Left ventricle myocardium inferior (tissue), 1 donor: ENCODE measurements at regions not wholly inside any gene's neighbourhood (a gene's known extent, or its start where the extent isn't known, plus 50 kb on each side); places are given as distances from the start of the nearest gene placed in this dataset.

Source experiments
- DNase-seq: peaks from one replicate; pipeline ENCODE4 v3.0.0-alpha.2; 2020
- H3K27ac ChIP-seq: fragments of 200-600 bp; replicated peaks from 2 replicates; pipeline ENCODE4 v1.8.0; 2021
- H3K27me3 ChIP-seq: fragments of 200-600 bp; 2 replicates; pipeline ENCODE4 v1.8.0; 2021; ENCODE audit warnings: low read depth
- H3K36me3 ChIP-seq: fragments of 200-600 bp; 2 replicates; pipeline ENCODE4 v1.8.0; 2021
- H3K4me1 ChIP-seq: fragments of 200-600 bp; 2 replicates; pipeline ENCODE4 v1.8.0; 2021
- H3K4me3 ChIP-seq: fragments of 200-600 bp; 2 replicates; pipeline ENCODE4 v1.8.0; 2021; ENCODE audit warnings: mild to moderate bottlenecking, moderate library complexity
- H3K9me3 ChIP-seq: fragments of 200-600 bp; replicated peaks from 2 replicates; pipeline ENCODE4 v1.8.0; 2021
- intact Hi-C: fragments of 100-400 bp; cut with micrococcal nuclease; formaldehyde crosslinking; loops from one replicate; pipeline ENCODE4 v1.11.0; 2022
- TF ChIP-seq, protein P1 (sequence below): fragments of 200-600 bp; IDR thresholded peaks from 2 replicates; pipeline ENCODE4 v1.8.0; 2021; ENCODE audit warnings: antibody characterized with exemption, mild to moderate bottlenecking, borderline replicate concordance
- donor health status: DM: no; HTN: yes; CAD: no; lungs with severe emphysema.

DNA sequence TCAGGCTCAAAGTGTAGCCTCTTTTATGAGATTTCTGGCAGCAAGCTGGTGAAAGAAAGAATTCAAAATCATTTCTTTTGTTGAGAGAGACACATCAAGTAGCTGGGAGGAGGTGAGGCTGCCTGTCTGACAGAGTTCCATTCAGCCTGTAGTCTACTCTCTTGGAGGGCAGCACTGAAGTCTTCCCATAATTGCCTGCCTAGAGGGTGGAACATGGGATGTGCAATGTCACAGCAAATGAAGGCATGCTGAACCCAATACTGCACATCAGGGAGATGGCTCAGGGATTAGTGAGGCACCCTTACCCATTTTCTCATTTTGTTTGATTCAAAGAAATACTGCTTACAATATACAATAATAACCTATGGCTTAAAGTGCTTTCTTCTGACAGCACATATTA lies 475.7 kb downstream of the TMEM232 start:
- H3K9me3 ChIP-seq, result peaks cover 4% of the 10 kb centered on the region
- TF ChIP-seq, protein P1, sequence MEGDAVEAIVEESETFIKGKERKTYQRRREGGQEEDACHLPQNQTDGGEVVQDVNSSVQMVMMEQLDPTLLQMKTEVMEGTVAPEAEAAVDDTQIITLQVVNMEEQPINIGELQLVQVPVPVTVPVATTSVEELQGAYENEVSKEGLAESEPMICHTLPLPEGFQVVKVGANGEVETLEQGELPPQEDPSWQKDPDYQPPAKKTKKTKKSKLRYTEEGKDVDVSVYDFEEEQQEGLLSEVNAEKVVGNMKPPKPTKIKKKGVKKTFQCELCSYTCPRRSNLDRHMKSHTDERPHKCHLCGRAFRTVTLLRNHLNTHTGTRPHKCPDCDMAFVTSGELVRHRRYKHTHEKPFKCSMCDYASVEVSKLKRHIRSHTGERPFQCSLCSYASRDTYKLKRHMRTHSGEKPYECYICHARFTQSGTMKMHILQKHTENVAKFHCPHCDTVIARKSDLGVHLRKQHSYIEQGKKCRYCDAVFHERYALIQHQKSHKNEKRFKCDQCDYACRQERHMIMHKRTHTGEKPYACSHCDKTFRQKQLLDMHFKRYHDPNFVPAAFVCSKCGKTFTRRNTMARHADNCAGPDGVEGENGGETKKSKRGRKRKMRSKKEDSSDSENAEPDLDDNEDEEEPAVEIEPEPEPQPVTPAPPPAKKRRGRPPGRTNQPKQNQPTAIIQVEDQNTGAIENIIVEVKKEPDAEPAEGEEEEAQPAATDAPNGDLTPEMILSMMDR, result no peak
- H3K36me3 ChIP-seq, result no peaks in the 10 kb centered on the region
- H3K4me1 ChIP-seq, result no peaks in the 10 kb centered on the region
- intact Hi-C loops, result no loop called here
- no peak overlapping the region for H3K27ac ChIP-seq
- H3K27me3 ChIP-seq, result peaks cover 11% of the 10 kb centered on the region
- DNase-seq, result no peak
- no peak overlapping the region for H3K4me3 ChIP-seq

DNA sequence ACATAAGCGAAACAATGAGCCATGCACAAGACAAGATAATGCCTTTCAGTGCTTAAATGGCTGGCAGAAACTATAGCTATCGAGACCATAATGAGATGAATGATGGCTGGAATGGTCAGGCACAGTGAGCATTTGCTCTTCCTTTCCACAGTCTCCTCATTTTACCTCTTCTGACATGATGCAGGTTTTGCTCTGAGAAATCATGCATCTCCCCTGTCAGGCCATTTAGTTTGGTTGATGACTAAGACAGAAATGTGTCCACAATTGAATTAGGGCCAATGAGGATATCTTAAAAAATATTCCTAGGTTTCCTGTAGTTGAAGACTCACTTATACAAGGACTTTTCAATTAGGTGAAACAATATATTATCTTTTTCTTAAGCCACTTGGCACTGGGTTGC lies 475.1 kb downstream of the TMEM232 start:
- H3K9me3 ChIP-seq, result peaks cover 4% of the 10 kb centered on the region
- H3K27me3 ChIP-seq, result peaks cover 11% of the 10 kb centered on the region
- intact Hi-C loops, result no loop called here
- no peak overlapping the region for H3K4me3 ChIP-seq
- no peak for DNase-seq
- H3K4me1 ChIP-seq, result no peaks in the 10 kb centered on the region
- TF ChIP-seq, protein P1, result no peak
- H3K27ac ChIP-seq, result no peak overlapping the region
- H3K36me3 ChIP-seq, result no peaks in the 10 kb centered on the region

DNA sequence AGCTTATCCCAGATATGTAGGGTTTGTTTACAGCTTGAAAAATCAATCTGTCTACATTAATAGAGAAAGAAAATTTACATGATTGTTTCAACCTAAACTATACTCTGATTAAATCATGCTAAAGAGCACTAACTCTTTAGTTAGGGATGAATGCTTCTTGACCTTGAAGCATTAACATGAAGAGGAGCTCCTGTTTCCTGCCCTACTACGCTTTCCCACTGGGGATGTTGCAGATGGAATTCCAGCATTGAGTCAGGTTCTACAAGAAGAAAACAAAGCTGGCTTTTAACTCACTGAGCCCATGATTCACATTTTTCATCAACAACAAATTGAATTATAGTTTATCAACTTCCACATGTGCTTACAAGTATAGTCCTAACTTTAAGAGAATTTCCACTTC lies 471.3 kb downstream of the TMEM232 start:
- H3K27ac ChIP-seq, result no peak overlapping the region
- peaks cover 4% of the 10 kb centered on the region for H3K9me3 ChIP-seq
- no peaks in the 10 kb centered on the region for H3K36me3 ChIP-seq
- H3K4me1 ChIP-seq, result no peaks in the 10 kb centered on the region
- no peak overlapping the region for H3K4me3 ChIP-seq
- TF ChIP-seq, protein P1, result no peak
- no peak for DNase-seq
- intact Hi-C loops, result no loop called here
- H3K27me3 ChIP-seq, result peaks cover 11% of the 10 kb centered on the region

DNA sequence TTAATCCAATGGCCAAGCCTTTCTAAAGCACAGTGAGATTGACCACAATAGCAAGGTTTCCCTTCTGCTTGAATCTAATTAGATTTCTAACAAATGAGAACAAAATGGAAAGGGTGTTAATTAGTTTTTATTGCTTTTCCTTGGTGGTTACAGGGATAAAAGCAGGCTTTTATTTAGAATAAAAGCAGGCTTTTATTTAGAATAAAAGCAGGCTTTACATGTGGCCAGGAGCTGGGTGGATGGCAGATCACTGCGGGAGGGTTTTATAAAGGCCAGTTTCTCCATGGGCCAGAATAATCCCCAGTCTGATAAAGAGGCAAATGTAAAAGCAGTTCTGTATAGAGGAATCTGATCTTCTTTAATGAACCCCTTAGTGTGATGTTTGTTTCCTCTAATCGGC lies 470.2 kb downstream of the TMEM232 start:
- Histone ChIP-seq H3K36me3 (no peaks in the 10 kb centered on the region), H3K9me3 (peaks cover 4% of the 10 kb centered on the region), H3K27ac (no peak overlapping the region), H3K4me3 (no peak overlapping the region), H3K27me3 (peaks cover 13% of the 10 kb centered on the region), H3K4me1 (no peaks in the 10 kb centered on the region)
- no peak for DNase-seq
- TF ChIP-seq, protein P1, result no peak
- intact Hi-C loops, result no loop called here

DNA sequence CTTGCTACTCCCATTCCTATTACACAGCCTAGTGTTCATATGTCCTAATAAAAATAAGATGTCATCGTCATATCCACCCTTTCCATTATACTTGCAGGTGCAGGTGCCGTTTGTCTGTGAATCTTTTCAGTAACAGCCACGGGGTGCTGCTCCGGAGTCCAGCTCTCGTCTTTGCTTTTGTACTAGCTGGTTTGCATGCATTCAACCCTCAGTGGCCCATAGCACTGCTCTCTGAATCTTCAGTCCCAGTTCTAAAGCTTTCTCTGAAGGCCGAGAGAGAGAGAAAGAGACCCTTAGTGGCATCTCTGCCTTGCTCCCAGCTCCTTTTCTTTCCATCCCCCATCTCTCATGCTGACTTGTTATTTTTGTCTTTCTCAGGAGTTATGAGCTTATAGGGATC lies 468.5 kb downstream of the TMEM232 start:
- H3K27ac ChIP-seq, result no peak overlapping the region
- DNase-seq, result no peak
- no peaks in the 10 kb centered on the region for H3K36me3 ChIP-seq
- H3K4me1 ChIP-seq, result no peaks in the 10 kb centered on the region
- intact Hi-C loops, result no loop called here
- H3K4me3 ChIP-seq, result no peak overlapping the region
- peaks cover 3% of the 10 kb centered on the region for H3K27me3 ChIP-seq
- TF ChIP-seq, protein P1, result no peak
- H3K9me3 ChIP-seq, result peaks cover 4% of the 10 kb centered on the region
